CD4-positive, alpha-beta T cell treated with Interleukin-17A for 1 hour (primary cell): ENCODE measurements at regions not wholly inside any gene's neighbourhood (a gene's known extent, or its start where the extent isn't known, plus 50 kb on each side); places are given as distances from the start of the nearest gene placed in this dataset.
A peak's percentile ranks its signal among the peaks of the same experiment; 100 is the strongest.

Experiments
- DNase-seq: peaks from one replicate; pipeline ENCODE4 v3.0.0-alpha.2; 2020

DNA sequence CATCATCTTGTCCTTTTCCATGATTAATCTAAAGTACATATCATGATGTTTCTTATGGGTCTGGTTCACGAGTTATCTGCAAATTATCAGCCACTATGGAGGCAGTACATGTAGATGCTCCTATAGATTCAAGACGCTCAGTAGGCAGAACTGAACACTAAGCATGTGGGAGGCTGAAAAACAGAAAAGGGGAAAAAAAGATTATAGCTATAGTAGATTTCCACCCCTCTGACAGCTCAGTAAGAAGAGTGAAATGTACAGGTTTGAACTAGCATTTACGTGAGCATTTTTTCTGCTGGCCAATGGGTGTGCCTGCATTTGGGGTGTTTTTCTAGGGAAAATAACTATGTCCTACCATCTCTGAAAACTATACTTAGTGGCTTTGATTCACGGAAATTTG lies 308.9 kb downstream of the ZEB2 start:
- no peak for DNase-seq

DNA sequence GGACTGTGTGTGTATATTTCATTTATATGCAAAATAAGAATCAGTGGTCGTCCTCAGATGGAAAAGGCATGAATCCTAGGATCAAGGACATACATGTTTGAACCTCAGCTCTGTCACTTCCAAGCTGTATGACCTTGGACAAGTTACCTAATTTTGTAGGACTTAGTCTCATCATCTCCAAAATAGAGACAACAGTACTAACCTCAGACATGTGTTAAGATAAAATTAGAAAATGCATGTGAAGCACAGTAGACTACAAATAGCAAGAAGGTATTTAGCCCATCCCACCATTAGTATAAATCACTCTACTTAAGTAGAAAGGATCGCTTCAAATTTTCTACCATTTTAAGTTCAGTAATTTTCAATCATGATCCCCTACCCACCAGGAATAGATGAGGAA lies 309.8 kb downstream of the ZEB2 start:
- DNase-seq: no peak

DNA sequence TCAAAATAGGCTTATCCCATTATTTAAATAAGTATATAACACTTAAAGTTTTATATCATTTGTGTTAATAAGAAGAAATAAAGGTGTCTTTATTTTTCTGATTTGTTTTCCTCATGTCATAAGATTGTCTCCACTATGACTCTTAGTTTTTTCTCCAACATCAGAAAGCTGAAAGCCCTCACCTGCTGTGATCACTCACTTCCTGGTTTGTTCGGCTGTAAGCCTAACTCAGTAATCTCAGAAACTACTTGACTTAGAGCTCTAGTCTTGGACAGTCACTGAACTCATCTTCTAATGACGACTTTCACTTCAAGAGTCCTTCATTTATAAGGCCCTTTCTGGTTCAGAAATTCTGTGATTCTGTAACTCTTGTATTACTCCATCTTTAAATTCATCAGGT lies 311.0 kb downstream of the ZEB2 start:
- no peak for DNase-seq

DNA sequence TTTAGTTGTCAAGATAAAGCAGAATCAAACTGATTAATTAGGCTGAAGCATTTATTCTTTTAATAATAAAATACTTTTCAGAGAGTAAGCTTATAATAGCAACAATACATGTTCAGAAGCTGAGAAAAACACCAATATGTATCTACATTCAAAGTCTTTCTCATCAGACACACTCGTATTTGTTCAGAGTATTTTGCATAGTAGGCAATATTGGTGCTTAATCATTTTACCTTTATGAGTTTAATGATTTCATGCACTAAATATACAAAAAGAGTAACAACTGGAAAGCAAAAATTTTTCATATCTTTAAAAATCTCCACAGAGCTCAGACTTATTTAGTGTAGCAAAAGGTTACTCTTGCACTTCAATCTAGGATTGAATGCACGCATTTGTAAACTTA lies 313.9 kb downstream of the ZEB2 start:
- no peak for DNase-seq

DNA sequence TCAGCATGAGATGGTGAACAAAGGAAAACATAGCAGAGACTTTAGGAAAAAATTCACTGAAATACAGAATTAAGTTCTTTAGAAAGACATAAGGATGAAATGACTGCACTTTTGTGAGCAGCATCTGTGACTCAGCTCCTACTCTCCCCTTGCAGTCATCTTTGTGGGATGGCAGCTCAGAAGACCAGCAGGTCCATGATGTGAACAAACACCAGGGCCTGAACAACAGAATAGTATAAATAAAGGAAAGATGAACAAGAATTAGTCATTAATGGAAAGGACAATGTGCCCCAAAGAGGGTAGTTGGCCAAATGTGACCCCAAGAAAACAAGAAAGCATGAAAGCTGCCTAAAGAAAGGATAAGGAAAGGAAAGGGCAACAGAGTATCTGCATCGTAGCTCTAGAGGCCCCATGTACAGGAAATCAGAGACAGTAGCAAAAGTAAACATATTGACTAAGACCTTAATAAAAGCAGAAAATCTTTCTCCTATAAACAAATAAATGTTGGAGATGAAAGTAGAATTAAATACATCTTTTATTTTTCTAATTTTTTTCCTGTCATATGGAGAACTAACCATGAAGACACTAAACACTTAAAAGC lies 318.0 kb downstream of the ZEB2 start:
- no peak for DNase-seq

DNA sequence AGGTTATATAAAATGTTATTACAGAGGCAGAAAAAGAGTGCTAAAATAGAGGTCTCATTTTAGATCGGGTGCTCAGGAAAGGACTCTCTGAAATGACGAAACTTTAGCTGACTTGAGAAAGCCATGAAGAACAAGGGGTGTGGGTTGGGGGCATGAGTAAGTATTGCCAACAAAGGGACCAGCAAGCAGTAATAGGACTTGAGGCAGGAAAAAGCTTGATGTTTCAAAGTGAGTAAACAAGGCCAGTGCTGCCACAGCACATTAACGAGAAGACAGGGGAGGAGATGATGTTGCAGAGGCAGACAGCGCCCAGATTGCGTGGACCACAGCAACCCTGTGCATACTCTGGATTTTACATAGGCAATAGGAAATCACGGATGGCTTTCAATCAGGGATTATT lies 318.8 kb downstream of the ZEB2 start:
- DNase-seq: no peak

DNA sequence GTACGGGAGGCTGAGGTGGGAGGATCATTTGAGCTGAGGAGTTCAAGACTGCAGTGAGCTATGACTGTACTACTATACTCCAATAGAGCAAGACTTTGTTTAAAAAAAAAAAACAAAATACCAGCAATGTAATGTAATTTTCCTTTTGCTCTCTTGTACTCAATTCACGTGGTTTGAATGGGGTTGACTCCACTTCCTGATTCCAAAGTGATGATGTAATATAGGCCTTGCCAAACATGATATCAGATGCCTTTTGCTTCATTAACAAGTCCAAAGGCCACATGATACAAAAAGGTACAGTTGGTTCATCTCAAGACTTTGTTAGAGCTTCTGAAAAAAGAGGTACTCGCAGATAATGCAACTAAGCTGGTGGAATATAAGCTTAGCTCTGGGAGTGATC lies 321.8 kb downstream of the ZEB2 start:
- DNase-seq: no peak

DNA sequence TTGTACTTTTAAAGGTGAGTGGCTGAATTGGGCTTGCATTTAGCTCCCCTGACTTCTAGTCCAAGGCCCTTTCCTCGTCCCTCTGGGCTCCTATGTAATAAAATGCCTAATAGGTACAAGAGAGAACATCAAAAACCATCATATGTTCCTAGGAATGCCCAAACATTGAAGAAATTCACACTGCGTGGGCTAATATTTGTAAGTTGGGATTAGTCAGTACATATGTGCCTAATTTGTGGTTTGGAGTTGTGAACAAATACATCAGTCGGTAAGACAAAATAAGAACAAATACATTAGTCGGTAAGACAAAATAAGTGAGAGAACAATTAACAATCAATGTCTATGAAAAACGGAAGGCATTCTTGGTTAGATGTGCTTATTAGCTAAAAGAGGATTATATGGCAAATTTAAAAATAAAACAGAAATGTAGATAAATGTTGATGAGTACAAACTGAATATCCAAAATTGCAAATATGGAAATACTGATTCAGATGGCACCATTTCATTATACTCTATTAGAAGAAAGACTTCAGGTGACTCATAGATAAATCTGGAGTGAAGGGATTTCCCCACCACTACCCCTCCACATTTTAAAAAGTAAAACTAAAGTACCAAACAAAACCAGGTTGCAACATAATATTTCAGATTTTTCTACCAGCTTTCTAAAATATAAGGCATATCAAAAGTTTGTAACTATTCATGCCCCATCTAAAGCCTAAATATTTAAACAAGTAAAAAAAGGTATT lies 325.4 kb downstream of the ZEB2 start:
- no peak for DNase-seq

DNA sequence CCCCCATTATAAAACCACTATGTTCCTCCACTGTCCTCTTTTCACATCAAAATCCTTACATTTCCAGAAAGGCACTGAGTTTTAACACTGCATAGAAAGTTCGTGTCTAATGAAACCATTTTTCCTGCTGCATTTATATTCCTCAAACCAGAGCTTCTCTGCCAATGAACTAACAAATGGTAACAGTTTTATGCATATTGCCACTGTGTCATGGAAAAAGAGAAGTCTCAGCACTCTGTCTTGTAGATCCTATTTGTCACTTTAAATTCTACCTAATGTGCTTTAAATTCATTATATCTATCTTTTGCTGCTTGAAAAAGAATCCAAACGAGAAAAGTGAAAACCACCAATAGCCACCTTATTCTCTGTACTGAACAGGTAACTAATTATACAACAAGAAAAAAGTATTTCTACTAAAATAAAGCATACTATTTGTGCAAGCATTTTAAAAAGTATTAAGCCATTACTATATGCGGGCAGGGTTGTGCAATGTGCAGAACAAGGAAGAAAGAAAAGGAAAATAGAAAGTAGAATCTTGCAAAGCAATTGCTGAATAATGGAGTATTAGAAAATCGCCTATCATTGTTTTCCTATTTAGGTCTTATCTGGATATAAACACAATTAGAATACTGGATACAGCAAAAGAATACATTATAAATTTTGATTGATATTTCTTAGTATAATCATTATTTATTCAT lies 328.9 kb downstream of the ZEB2 start:
- no peak for DNase-seq

DNA sequence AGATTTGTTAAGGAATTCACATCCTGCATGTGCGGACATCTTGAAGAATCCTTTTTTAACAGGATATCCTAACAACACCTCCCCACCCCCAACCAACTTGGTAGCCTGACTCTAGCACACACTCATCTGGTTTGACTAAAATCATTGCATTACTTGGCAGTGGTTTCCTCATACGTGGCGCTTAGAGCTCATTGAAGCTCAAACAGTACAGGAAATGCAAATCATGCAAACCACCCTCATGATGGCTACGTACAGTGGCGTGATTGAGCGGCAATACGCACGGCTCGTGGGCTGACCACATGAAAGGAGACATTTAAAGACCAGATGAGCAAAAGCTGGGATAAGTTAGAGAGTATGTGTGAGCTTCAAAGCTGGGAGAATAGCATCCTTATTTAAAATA lies 336.2 kb downstream of the ZEB2 start:
- DNase-seq: peak; percentile 86

DNA sequence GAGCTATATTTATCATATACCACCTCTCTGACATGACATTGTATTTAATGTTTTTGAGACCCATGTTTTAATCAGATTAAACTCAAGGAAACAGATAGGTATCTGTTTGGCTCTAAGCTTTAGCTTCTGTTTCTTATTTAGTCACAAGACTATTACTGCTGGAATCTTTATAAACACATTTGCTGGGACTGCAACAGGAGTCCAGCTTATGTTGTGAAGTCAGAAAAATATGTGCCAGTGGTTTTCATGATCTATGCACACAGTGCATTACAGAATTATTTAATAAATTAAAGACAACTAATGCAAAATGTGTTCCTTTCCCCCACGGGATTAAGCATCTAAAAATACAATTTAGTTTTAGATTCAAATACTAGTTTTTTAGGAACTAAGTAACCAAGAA lies 338.9 kb downstream of the ZEB2 start:
- no peak for DNase-seq

DNA sequence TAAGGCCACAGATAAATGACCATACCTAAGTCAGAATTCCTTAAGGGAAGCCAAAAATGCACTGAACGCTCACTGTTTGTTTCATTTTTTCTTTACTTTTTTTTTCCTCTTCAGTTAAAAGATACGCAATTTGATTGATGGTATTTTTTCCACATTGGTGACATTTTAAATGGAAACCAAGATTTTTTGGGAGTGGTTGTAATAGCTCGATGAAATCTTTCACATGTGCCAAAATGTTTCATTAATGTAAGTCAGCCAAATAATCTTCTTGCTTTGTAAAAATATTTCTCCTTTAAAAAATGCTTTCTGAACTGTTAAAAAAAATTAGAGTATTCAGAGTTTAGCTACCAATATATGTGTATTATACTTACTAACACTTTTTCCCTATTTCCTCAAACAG lies 339.8 kb downstream of the ZEB2 start:
- no peak for DNase-seq

DNA sequence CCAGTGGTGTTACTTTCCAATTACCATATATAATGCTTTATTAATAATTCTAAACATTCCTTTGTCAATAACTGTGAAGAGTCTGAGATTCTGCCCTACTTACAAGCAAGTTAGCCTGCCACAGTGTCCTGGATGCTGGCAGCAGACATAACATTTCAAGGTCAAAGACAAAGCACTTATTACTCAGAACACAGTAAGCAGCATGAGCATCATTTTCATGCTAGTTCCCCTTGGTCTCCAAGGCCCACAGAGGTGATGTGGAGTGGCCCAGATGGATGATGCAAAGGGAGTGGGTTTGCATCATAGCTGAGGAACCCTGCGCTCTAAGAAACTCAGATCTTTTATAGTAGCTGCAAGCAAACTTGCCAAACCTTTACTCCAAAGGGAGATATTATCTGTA lies 349.7 kb downstream of the ZEB2 start:
- no peak for DNase-seq

DNA sequence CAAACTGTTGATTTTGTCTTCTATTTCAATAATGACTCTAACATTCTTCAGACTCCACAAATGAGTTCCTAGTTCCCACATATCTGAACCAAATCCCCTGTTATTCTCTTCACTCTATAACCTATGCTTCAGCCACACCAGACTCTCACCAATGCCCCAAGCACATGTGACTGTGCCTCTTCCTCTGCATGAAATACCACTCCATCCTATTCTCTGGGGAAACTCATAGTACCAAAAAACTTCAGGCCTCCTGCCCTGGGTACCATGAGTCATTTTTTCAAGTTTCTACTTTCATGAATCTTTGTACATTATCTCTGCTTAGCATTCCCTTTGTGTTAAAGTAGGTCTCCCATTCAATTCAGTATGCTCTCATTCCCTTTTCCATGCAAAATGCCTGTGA lies 353.2 kb downstream of the ZEB2 start:
- no peak for DNase-seq

DNA sequence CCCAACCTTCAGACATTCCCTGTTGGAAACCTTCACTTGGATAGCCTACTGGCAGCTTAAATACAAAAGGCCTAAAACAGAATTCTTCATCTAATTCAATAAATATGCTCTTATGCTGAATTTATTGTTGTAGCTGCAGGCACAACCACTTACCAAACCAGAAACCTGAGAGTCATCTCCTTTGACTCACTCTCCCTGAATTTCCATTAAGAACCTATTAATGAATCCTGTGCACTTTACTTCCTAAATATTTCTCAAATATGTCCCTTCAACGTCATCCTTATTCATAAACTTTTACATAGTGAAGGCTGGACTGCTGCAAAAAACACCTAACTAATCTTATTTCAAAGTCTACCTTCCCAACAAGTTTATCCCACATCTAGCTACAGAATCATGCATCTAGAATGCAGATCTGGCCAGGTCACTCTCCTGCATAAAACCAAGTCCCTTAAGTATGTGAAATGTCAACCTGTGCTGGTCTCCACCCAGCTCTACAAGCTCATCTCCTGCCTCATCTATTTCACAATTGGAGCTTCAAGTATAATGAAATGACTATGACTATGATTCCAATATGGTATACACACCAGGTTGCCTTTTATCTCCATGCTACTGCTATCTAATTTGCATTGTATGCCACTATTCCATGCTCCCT lies 354.2 kb downstream of the ZEB2 start:
- no peak for DNase-seq

DNA sequence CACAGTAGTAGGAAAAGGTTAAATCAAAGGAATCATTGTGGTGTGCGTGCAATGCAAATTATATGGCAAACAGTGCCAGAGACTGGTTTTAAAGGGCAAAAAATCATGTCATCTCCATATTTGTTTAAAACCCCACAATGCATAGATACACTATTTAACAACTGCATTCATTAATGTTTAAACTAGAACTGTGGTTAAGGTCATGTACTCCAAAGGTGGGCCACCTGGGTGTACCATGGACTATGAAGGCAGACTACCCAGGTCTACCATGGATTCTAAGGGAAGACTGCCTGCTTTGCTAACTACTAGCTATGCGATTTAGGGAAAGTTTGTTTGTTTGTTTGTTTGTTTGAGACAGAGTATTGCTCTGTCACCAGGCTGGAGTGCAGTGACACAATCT lies 356.3 kb downstream of the ZEB2 start:
- no peak for DNase-seq

DNA sequence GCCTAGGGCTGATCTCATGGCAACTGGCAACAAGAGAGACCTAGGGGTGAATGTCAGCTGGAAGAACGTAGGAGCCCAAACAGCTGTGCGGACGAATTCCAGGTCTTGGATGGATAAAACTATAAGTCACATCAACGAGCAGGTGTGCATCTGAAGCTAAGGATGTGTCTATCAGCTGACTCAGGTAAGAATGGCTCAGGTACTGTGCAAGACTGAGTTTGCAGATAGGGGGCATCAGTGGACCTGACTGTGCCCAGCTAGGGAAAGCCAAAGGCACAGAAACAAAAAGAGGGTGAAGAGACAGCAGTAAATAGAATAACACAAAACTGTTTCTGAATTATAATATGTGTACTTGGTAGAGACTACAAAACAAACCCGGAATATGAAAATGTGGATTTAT lies 357.3 kb downstream of the ZEB2 start:
- peak; percentile 58 for DNase-seq

DNA sequence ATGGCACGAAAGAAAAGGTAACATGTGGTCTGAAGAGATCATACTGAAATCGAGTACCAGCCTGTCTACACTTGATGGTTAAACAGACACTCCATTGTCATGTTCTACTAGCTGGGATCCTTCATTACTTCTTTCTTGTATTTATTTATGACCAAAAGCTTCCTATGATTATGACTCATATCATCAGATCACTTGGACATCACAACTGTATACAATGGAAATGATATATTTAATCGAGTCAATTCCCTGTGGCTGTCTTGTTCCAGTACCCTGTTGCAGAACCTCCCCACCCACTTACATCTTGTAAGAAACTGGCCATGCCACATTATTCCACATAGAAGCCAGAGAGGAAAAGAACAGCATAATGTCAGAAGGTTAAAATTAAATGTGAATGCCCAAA lies 358.9 kb downstream of the ZEB2 start:
- DNase-seq: no peak

DNA sequence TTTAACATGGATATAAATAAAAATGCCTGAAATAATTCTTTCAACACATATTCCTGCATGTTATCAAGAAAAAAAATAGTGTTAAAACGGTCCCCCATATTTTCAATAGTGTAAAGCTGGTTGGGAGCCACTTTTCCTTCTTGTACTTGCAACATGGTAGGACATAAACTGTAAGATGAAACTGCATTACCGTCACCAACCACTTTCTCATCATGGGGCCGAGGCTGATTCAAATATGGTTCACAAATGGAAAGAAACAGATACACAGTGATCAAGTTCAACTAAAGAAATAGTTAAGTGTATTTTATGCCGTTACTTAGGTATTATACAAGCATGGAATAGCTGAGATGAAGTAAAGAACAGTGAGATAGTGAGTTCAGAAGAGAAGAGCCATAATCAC lies 360.7 kb downstream of the ZEB2 start:
- no peak for DNase-seq

DNA sequence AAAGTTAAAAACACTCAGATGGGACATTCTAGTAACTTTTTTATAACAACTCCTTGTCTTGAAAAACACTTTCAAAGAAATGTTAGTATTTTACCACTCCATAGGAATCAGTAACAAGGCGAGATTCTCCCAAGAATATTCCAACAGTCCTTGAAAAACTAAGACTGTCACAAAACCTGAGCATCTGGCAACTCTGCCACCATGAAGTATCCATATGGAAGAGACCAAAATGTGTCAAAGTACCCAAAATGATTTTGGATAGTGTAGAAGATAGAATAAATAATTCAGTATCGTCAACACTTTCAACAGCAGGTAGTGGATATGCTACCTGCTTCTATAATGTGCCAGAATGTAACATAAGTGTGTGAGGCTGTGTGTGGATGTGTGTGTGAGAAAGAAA lies 361.8 kb downstream of the ZEB2 start:
- DNase-seq: no peak

DNA sequence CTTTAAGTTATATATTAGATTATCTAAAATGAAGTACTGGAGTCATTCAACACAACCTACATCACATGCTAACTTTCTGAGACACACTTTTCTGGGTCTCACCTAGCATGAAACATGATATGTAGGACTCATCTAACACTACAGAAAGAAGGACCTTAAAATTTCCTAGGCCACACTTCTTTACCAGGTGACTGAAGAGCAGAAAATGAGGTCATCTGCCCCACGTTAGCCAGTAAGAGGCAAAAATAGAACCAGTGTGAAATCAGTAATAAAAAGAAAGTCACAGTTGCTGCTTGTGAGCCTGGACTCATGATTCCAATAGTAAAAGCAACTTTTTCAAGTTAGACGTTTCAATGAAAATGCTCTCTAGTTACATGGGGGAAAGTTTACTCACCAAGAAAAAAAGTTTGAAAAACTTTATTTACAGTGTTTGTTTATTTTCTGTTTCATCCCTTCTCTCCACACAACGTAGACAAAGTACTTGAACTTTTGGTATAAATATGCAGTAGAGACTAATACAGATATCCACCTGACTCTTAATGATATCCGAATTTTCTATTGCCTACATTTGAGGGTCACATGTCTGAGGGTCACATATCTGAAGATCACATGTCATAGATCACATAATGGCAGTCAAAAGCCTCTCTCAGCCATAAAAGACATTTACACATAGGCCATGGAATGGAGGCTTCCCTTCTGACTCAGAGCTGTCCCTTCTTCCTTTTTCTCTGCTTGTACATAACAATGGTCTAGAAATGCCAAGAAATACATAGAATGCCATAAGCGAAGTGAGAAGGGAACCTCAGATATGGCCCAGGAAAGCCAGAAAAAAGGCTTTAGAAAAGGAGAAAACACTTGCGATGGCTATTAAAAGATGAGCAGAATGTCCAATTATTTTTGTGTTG lies 362.9 kb downstream of the ZEB2 start:
- no peak for DNase-seq

DNA sequence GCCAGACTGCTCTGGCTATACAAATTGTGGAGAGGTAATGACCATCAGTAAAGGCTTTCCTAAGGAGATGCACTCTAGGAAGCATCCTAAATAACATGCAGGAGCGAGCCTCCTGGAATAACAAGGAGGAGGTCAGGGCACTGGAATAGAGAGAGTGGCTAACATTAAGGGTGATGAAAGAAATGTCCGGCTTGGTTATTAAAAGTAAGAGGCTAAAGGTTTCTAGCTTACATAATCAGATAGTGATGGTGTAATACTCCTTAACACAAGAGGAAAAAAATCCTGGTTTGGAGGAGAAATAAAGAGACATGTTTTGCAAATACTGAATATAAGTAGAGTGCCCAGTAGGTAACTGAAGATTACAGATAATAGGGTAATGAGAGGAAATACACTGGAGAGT lies 365.7 kb downstream of the ZEB2 start:
- no peak for DNase-seq

DNA sequence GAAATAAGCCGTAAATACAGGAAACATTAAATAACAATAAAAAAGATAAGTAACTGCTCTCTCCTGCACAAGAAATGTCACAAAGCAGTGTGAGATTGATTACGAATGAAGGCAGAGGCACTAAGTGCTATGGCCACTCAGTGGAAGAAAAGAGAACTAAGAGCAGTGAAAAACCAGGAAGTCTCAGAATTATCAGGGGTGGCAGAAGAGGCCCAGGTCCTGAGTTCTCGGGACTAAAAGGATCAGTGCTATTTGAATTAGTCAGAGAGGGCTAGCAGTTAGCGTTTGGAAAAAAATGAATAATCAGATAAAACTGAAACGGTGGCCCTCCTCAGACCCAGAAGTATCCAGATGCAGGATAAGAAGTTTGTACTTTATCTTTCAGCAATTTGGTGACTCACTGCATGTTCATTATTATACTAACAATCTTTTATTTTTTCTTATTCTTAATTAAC lies 367.1 kb downstream of the ZEB2 start:
- no peak for DNase-seq
